Colon (tissue), 2 donors: ENCODE measurements at regions not wholly inside any gene's neighbourhood (a gene's known extent, or its start where the extent isn't known, plus 50 kb on each side); places are given as distances from the start of the nearest gene placed in this dataset.
"Not testable (repeated sequence)": the region's sequence is repeated elsewhere in the genome, so short reads cannot be mapped to it uniquely, and the experiment has no call there.

ENCODE experiments used
- FAIRE-seq: peaks from 2 replicates; lab custom pipeline; 2012; peaks lifted over from hg19 to GRCh38; lab: Jason Lieb, UNC
- donor health status: control.
- donor health status: control.

DNA sequence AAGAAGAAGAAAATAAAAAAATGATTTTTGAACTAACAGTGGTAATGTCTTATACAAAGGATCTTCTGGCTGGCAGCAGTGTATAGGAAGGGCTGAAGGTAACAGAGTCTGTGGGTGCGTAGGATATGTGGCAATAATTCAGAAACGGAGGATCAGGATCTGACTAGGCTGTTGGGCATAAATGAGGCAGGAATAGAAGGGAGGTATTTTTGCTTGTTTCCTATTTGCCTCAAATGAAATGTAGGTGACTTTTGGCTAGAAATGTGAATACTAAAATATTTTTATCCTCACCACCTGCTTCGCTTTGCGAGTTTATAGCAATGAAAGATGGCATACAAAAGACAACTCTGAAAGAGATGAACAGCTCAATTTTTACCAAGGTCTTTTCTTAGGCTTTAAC lies 1086.1 kb upstream of the CELF4 start:
- no peak for FAIRE-seq

DNA sequence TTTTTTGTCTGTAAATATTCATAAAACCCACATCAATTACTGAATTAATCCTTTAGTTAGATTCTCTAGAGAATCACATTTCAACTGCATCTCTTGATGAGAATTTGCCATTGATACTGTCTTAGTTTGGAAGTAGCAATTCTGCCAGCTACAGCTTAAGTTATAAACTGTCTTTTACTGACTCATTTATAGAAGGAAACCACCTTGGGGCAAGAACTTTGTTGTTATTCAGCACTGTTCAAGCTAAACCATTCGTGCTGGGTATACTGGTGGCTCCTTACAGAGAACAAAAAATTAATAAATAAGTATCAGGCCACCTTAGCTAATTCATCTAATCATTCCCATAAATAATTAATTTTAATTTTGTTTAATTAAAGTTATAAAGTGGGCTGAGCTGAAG lies 1082.6 kb upstream of the CELF4 start:
- FAIRE-seq = no peak

DNA sequence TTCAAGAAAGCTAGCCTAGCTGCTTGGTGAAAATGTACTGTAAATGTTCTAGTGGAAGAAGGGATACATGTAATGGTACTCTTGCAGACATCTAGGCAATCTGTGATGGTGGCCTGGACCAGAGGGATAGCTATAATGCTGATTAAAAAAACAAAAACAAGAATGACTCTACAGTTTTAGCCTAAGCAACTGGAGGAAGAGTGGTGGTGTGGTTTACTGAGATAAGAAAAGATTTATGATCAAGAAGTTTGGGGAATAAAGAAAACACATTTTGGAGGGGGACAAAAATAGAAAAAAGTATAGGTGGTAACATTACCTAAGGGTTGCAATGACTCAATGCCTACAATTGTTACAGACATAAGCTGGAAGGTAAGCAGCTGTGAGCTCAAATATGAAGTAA lies 1080.7 kb upstream of the CELF4 start:
- FAIRE-seq = no peak

DNA sequence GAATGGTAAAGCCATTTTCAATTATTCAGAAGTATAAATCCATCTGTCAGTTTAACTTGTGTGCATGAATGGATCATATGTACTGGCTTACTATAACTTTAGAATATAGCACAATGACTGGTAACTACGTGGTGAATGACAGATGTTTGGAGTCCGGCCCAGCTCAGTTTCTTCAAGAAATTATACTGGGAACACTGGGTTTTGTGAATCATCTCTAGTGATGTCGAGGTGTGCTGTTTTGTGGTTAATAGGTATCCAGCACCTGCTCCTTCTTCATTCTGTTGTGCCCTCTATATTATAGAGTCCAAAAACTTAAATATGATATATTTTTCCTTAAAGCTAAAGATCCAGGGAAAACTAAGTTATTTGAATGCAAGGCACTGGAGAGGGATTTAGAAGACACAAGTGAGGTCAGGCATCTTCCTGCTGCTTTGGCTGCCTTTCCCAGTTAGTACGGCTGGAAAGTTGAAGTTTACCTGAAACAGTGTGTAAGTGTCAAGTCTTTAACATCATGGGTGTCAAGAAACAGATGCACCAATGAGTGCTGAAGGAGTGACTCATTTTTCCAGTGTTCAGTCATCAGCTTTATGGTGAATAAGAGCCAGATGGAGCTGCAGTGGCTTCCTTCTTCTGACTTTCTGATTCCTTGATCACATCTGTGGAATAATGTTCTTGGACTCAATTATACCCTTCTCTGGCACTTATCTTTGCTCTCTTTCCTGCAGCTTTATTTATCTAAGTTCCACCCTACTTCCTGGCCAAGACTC lies 1079.5 kb upstream of the CELF4 start:
- no peak for FAIRE-seq

DNA sequence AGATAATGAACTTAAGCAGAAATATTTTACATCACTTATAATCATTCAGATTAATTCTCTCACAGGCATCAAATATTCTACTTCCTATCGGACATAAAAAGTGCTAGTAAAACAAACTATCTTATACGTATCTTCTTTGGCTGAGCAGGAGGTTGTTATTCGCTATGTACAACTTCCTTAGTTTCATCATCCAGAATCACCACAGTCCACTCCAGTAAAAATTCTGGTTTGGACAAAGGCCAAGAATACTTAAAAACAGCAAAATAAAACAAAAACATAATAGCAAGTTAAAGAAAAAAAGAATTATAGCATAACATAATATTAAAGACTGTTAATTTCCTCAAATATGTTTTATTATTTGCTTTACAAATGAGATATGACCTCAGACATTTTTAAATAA lies 1077.1 kb upstream of the CELF4 start:
- FAIRE-seq = no peak

DNA sequence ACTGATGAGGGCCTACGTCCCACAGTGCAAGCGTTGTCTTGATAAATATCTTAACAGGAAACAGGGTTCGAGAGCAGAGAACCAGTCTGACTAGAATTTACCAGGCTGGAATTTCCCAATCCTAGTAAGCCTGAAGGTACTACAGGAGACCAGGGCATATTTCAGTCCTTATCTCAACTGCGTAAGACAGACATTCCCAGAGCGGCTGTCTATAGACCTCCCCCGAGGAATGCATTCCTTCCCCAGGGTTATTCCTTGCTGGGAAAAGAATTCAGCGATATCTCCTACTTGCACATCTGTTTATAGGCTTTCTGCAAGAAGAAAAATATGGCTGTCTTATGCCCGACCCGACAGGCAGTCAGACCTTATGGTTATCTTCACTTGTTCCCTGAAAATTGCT lies 1074.1 kb upstream of the CELF4 start:
- not testable (repeated sequence) for FAIRE-seq

DNA sequence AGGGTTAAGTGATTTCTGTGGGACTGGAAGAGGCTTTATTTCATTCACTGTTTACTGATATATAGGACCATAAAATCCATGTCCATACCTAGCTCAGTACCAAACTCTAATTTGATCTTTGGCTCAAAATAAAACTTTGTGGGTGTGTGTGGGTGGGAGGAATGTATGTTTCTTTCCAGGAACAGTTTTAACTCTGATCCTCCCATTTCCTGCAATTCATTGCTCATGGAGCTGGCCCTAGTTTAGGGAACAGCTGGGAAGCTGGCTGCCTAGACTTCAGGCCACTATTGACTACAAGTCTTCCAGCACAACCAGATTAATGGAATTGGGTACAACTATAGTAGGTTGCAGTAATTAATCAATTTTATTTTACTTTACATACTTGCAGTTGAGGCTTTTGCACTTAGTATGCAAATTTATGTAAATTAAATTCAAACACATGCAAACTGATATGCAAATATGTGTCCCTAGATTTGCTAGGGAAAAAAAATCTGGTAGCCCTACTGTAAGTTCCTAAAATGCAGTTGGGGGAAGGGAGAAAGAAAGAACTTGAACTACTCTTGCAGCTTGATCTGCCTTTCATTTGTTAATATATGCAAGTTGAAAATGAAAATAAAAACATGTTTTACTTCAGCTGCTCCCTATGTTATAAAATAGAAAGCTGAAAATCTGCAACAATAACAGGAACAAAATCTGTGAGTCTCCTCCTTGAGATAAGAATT lies 1070.3 kb upstream of the CELF4 start:
- FAIRE-seq = no peak

DNA sequence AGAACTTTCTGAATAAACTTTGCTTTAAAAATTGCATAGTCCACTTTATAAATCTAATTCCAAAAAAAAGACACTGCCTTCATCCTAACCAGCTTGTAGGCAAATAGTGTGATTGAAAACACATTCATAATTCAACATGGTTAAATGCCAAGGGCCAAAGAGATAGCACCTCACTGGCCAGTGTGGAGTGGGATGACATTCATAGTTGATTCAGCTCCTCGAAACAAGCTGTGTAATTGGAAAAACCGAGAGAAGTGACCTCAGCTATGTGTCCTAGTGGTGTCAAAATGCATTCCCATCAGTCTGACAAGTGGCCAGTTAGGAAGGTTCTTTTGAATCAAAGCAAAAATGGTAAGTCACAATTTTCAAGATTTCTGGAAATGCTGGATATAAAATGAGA lies 1068.5 kb upstream of the CELF4 start:
- no peak for FAIRE-seq

DNA sequence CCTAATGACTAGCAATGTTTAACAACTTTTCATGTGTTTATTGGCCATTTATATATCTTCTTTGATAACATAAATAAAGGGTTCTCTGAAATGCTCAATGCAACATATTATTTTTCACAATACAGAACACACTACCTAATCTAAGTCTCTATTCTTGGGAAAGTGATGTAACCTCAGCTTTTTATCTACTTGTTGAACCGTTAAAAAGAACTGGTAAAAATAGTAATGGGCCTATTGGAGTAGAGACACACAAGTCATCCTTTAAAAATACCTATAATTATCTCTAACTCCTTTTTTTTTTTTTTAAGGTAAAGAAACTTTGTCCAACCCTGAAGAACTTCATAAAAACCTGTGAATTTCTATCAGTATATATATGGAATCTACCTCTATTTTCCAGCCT lies 1067.7 kb upstream of the CELF4 start:
- FAIRE-seq = no peak

DNA sequence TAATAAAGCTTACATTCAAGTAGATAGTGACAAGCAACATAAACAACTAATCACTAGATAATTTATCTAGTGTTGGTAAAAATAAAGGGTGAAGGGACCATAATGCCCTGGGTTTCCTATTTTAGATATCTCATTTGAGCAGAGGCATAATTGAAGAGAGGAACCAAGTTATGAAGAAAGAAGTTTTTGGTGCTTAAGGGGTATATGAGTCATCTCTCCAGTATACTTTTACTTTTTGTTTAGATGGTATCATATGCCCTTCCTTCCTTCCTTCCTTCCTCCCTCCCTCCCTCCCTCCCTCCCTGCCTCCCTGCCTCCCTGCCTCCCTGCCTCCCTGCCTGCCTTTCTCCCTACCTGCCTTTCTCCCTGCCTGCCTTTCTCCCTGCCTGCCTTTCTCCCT lies 1053.5 kb upstream of the CELF4 start:
- FAIRE-seq = no peak

DNA sequence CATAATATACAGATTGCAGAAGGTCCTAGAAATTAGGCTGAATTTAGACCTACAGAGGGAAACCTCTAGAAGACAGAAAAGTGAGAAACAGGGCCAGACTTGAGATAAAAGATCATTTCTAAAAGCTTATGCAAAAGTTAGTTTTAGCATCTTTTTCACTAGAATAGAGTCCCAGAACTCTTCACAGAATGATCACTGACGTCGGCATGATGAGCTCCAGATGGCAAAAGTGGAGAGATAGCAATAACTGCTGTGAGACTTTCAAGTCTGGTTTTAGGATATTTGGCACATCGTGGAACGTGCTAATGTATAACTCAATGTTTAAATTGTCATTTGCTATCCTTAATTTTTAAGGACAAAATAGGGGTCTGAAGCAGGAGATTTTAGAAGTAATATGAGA lies 1050.7 kb upstream of the CELF4 start:
- FAIRE-seq = no peak

DNA sequence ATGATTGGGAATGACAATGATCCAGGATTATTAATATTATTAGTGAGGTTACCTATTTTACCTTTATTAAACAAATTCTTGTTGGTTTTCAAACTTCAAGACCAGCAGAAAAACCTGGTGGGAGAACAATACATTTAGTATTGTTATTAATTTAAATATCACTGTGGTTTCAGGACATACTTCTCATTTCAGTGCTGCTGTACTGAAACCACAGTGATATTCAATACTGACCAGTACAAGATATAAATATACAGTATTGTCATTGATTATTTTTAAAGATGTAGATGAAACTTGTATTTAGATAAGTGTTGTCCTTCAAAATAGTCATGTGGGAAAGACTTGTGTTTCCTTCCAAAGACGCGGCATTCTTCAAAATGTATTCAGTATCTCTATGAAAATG lies 1047.3 kb upstream of the CELF4 start:
- no peak for FAIRE-seq

DNA sequence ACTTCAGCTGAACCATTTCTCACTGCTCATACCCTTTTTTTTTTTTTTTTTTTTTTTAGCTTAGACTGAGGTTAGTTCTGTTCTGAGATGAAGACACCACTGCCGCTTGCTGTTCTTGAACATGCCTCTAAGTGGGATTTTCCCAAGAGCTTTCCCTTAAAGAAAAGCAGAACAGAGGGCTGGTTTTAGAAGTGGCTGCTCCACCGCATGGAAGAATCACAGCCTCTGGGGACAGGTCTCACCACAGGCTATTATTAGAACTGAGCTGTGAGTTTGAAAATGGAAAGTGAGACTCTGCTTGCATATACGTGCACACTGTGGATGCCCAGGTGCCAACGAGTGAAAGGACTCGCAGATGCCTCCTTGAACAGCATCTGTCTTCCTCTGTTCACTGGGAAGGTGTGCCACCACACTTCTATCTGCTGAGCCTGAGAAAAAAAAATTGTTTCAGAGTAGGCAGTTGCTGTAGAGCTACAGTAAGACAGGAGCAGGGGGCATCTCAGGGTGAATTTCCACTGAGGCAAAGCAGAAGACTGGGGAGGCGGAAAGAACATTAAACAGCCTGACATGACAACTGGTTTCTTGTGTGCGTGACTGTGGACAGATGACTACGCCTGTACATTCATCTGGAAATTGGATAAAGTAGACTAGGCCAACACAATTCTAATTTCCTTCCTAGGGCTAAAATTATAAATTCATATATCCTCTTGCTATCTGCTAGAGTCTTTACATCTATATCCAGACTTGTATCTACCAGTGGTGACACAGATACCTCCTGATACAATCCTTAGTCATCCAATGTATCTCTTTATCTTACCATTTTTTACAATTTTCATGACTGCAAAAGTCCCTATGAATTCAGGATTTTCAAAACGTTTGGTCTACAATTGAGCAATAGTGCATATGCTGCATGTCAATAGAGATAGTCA lies 1045.7 kb upstream of the CELF4 start:
- no peak for FAIRE-seq

DNA sequence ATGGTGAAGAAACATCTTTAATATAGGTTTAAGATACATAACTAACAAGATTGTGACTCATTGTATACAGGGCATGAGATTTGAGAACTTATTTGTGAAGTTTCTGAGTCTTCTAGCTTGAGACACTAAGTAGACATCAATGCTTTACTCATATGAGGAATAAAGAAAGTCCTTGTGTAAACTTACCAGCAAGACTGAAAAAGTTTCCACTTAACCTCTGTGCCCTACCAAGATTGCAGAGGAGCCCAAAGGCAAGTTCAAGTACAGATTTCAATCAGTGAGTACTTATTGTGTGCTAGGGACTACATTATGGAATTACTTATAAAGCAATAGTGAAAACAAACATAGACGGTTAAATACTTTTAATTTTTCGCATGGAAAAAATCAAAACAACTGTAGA lies 1041.2 kb upstream of the CELF4 start:
- FAIRE-seq = no peak

DNA sequence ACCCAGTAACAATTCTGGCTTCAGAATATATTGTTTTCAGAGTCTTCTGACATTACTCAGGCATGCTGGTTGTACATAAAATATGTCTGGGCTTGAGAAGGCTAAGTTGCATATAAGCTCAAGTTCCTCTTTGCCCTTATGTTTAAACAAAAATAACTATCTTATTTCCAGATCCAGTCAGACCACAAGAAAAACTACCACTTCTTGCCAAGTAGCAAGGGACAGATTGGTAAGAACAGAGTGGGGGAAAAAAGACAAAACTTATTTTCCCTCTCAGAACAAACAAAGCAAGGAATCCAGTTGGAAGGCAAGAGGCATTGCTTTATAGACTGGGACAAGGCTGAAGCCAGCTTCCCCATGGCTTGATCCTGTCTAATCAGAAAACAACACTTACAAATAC lies 1036.7 kb upstream of the CELF4 start:
- FAIRE-seq = no peak

DNA sequence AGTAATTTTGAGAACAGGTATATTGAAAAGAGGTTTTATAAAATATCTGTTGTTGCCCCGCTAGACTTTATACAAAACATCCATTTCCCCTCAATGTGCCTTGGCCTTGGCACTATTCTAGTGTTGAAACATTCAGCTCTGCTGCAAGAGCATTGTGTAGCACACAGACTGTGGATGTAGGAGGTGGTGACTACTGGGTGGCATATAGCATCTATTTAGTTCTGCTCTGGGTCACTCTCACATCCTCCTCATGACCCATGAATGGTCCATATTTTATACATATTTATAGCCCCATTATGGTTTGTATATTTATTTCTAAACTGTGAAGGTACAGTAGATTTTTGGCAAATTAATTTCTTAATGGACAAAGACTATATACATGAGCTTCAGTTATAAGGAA lies 1022.0 kb upstream of the CELF4 start:
- FAIRE-seq = no peak

DNA sequence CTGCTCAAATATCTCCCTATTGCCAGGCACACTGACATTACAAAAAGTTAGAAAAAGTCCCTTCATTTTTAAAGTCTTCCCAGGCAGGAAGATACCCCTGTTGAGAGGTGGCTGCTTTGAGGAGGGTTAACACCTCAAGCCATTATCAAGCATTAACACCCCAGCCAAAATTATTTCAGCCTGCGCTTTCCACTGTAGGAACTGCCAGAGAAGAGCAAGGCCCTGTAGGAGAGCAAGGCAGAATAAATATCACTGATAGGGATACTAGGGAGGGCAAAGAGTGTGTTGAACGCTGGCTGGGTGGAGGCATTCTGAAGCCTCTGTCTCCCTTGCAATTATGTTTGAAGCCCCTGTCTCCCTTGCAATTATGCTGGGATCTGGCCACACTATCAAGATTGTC lies 1020.7 kb upstream of the CELF4 start:
- FAIRE-seq = no peak

DNA sequence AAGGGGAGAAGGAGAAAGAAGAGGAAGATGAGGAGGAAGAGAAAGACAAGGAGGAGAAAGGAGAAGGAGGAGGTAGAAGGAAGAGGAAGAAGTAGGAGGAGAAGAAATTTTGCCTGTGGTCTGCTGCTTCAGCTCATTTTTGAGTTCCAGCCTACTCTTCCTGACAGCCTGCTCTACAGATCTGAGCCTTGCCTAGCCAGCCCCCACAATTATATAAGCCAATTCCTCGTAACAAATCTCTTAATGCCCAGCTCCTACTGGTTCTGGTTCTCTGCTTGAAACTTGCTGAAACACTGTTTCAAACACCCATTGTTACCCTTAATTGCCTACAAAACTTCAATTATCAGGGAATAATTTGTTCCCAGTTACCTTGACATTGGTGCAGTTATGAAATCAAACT lies 1014.2 kb upstream of the CELF4 start:
- FAIRE-seq = no peak

DNA sequence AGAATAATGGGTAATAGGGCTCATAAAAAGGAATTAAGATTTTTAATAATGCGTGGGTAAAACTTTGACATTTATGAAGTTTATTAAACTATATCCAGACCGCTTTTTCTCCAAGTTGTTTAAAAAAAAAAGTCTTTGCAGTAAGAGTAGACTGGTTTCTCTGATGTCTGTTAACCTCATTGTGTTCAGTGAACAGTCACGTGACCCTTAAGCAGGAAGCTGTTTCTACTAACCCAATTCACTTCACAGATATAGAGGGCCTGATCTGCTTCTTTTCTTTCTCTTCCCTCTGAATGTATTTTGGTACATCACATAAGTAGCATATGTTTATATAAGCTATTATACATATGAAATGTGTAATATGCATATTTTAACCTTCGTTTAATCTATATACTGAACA lies 1011.3 kb upstream of the CELF4 start:
- no peak for FAIRE-seq

DNA sequence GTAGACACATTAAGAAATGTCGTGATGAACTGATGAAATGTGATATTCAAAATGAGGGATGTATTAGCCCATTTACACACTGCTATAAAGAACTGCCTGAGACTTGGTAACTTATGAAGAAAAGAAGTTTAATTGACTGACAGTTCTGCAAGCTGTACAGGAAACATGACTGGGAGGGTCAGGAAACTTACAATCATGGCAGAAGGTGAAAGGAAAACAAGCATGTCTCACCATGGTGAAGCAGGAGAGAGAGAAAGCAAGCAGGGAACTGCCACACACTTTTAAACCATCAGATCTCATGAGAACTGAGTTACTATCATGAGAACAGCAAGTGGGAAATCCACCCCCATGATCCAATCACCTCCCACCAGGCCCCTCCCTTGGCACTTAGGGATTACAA lies 1010.8 kb upstream of the CELF4 start:
- no peak for FAIRE-seq

DNA sequence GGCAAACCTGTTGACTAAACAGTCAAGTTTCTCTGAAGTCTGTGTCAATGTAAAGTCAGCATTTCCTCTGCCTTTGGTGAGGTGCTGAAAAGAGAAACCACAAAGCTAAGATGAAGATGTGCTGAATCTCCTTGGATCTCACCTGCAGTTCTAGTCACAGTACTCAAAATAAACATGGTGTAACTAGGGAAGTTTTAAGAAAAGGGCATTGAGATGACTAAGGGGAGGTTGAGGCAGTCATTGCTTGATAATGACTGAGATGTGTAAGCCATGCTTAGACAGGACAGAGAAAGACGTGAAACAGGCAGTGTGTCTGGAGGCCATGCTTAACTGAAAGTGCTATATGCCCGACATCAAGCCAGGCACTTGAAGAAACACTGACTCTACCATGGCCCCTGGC lies 1010.0 kb upstream of the CELF4 start:
- no peak for FAIRE-seq

DNA sequence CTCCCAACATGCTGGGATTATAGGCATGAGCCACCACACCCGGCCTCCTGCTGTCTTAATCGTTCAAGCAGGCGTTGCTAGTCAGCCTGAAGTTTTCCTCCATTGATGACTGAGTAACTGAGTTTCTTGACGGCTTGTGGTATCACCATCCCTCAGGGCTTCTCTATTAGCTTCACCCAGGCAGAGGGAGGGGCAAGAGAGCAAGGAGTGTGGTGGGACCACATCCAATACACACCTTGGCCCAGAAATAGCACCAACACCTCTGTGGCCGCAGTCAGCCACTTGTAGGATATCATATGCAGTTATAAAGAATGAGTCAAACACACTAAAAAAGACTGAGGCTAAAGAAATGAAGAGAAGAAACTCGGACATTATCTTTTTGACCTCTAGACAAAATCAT lies 1009.4 kb upstream of the CELF4 start:
- no peak for FAIRE-seq

DNA sequence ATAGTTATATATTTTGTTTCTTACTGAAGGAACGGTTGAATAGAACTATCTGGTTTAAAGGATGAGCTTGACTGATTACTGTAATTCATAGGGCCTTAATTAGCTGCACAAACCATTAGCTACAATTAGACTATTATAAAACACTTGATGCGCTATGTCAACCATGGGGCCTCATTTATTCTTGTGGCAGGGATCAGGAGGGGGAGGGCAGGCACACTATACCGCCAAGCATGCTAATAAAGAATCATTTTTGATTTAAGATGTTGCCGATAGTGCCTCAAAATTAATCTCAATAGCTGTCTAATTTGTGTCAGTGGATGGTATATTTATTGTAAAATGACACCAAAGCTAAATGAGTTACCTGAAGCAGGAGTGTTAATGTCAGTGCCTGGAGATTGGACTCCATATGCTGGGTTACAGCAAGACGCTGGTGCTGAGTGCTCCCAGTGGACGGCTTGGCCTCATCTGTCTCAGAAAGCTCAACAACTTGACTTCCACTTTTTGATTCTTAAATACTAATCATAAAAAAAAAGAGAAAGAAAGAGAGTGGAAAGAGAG lies 1007.0 kb upstream of the CELF4 start:
- no peak for FAIRE-seq
